CD4-positive, alpha-beta T cell (primary cell): ENCODE measurements at regions not wholly inside any gene's neighbourhood (a gene's known extent, or its start where the extent isn't known, plus 50 kb on each side); places are given as distances from the start of the nearest gene placed in this dataset.

Source experiments
- ATAC-seq: fragments of 200-7000 bp; cut with Tn5 transposase; one replicate; pipeline ENCODE4 v1.10.0; 2022; ENCODE audit warnings: mild to moderate bottlenecking; ENCODE audit not compliant: poor library complexity
- CTCF ChIA-PET: fragments of 350-600 bp; sonication (Branson Sonifier 250); formaldehyde crosslinking; loops from one replicate; lab custom pipeline; 2021; ENCODE audit warnings: antibody characterized with exemption, inconsistent platforms; lab: Charles Lee
- POLR2A ChIA-PET: fragments of 350-600 bp; sonication (Branson Sonifier 250); formaldehyde crosslinking; loops from one replicate; lab custom pipeline; 2021; ENCODE audit warnings: antibody characterized with exemption, inconsistent platforms; lab: Charles Lee
- DNase-seq, 14 experiments: peaks; one replicate each; pipeline ENCODE4 v3.0.0-alpha.2; 2013 to 2020; ENCODE audit warnings: mixed read lengths in 2 of 14
- H3K27ac ChIP-seq, 2 donors: one replicate each; pipeline versions ENCODE4 v1.5.1 to v1.7.0; 2013; ENCODE audit warnings: low read length in 2 of 2, low read depth in 1 of 2, mild to moderate bottlenecking in 1 of 2
- H3K27me3 ChIP-seq, 2 experiments: 1 replicate in 1 of 2; 2 replicates in 1 of 2; pipeline versions ENCODE4 v1.6.1 to v1.7.0; 2013; ENCODE audit warnings: low read length in 2 of 2, control low read depth in 1 of 2, mild to moderate bottlenecking in 1 of 2, moderate library complexity in 1 of 2; ENCODE audit not compliant: insufficient read depth in 2 of 2, control insufficient read depth in 1 of 2
- H3K36me3 ChIP-seq: one replicate; pipeline ENCODE4 v1.6.1; 2013; ENCODE audit warnings: low read length, control low read depth; ENCODE audit not compliant: insufficient read depth
- H3K4me1 ChIP-seq: one replicate; pipeline ENCODE4 v1.6.1; 2013; ENCODE audit warnings: low read length, control low read depth; ENCODE audit not compliant: insufficient read depth
- H3K4me3 ChIP-seq: one replicate; pipeline ENCODE4 v1.5.1; 2013; ENCODE audit warnings: mild to moderate bottlenecking, low read length, moderate library complexity
- H3K9me3 ChIP-seq, 2 experiments: 1 replicate in 1 of 2; 2 replicates in 1 of 2; pipeline versions ENCODE4 v1.6.1 to v1.7.0; 2013; ENCODE audit warnings: low read length in 2 of 2, mild to moderate bottlenecking in 2 of 2, control low read depth in 1 of 2, moderate library complexity in 1 of 2; ENCODE audit not compliant: control insufficient read depth in 1 of 2, insufficient read depth in 1 of 2
- H3K27ac Mint-ChIP-seq: one replicate; pipeline ENCODE4 v1.8.0; 2020; ENCODE audit warnings: mixed read lengths
- H3K27me3 Mint-ChIP-seq: one replicate; pipeline ENCODE4 v1.8.0; 2021; ENCODE audit warnings: mixed read lengths
- H3K36me3 Mint-ChIP-seq: one replicate; pipeline ENCODE4 v1.8.0; 2021; ENCODE audit warnings: low read depth, mixed read lengths
- H3K4me1 Mint-ChIP-seq: one replicate; pipeline ENCODE4 v1.8.0; 2021; ENCODE audit warnings: low read depth, mixed read lengths
- H3K4me3 Mint-ChIP-seq: one replicate; pipeline ENCODE4 v1.8.0; 2020; ENCODE audit warnings: mild to moderate bottlenecking, mixed read lengths
- H3K9me3 Mint-ChIP-seq: one replicate; pipeline ENCODE4 v1.8.0; 2020; ENCODE audit warnings: mixed read lengths
- intact Hi-C, 2 experiments: fragments of 100-400 bp; cut with DNase I in 1 of 2; cut with micrococcal nuclease in 1 of 2; formaldehyde crosslinking; loops; one replicate each; pipeline versions ENCODE4 v1.15.1 to v1.9.0; 2023 to 2025; cut with DNase I, micrococcal nuclease
- TF ChIP-seq, protein P1 (sequence below): fragments of 200-600 bp; IDR thresholded peaks from one replicate; pipeline ENCODE4 v1.8.0; 2022; ENCODE audit warnings: antibody characterized with exemption, mild to moderate bottlenecking

DNA sequence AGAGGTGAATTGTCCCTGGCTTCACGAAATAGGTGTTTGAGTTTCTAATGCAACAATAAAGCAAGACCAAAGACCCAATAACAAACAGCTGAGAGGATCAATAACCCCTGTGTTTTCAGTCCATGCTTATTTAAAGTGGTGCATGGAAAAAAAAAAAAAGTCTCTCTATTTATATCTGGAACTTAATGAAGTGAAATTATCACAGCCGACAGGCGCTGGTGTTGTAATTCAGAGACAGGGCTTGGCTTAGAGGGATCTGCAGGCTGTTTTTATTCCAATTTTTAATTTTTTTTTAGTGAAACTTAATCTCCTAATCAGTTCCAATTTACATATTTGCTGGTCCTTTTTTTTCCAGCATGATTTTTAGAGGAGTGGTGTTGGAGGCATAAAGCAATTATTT, 858.2 kb upstream of the SOX9 start:
- Mint-ChIP-seq H3K27ac (no peak overlapping the region), H3K4me3 (no peak overlapping the region), H3K4me1 (no peaks in the 10 kb centered on the region), H3K9me3 (peaks cover 15% of the 10 kb centered on the region), H3K36me3 (no peaks in the 10 kb centered on the region), H3K27me3 (no peaks in the 10 kb centered on the region)
- H3K4me1 ChIP-seq: no peaks in the 10 kb centered on the region
- CTCF ChIA-PET: no interaction called here
- DNase-seq (no peak), ATAC-seq (no peak)
- no peaks in the 10 kb centered on the region for H3K27me3 ChIP-seq
- no peak overlapping the region for H3K27ac ChIP-seq
- H3K9me3 ChIP-seq: peaks cover 0 to 14% of the 10 kb centered on the region in 2 experiments
- TF ChIP-seq, protein P1, sequence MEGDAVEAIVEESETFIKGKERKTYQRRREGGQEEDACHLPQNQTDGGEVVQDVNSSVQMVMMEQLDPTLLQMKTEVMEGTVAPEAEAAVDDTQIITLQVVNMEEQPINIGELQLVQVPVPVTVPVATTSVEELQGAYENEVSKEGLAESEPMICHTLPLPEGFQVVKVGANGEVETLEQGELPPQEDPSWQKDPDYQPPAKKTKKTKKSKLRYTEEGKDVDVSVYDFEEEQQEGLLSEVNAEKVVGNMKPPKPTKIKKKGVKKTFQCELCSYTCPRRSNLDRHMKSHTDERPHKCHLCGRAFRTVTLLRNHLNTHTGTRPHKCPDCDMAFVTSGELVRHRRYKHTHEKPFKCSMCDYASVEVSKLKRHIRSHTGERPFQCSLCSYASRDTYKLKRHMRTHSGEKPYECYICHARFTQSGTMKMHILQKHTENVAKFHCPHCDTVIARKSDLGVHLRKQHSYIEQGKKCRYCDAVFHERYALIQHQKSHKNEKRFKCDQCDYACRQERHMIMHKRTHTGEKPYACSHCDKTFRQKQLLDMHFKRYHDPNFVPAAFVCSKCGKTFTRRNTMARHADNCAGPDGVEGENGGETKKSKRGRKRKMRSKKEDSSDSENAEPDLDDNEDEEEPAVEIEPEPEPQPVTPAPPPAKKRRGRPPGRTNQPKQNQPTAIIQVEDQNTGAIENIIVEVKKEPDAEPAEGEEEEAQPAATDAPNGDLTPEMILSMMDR: no peak
- no peaks in the 10 kb centered on the region for H3K36me3 ChIP-seq
- POLR2A ChIA-PET: no interaction called here
- intact Hi-C loops: no loop called here
- H3K4me3 ChIP-seq: no peak overlapping the region

DNA sequence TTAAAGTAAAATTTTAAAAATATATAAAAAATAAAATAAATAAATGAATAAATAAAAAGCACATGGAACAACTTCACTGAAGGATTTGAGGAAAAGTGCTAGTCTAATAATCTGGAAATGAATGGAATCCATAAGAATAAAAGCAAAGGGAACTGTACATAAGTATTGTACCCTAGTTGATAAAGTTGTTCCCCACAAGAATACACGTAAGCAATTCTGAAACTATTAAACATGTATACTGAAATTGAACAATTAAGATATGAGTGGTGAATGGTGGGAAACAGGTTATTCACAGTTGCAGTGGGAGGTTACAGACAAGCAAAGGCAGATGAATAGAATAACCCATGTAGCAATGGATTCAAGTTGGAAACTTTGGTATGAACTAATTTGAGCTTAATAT, 853.2 kb upstream of the SOX9 start:
- no peaks in the 10 kb centered on the region for H3K36me3 ChIP-seq
- peaks cover 0 to 22% of the 10 kb centered on the region in 2 experiments for H3K9me3 ChIP-seq
- ATAC-seq: no peak
- no peak overlapping the region for H3K4me3 ChIP-seq
- Mint-ChIP-seq H3K27me3 (no peaks in the 10 kb centered on the region), H3K27ac (no peak overlapping the region), H3K4me1 (no peaks in the 10 kb centered on the region), H3K4me3 (no peak overlapping the region), H3K9me3 (peaks cover 21% of the 10 kb centered on the region), H3K36me3 (no peaks in the 10 kb centered on the region)
- POLR2A ChIA-PET: no interaction called here
- no peak for DNase-seq
- no peaks in the 10 kb centered on the region for H3K4me1 ChIP-seq
- TF ChIP-seq, protein P1: no peak
- CTCF ChIA-PET: no interaction called here
- H3K27me3 ChIP-seq: no peaks in the 10 kb centered on the region
- no peak overlapping the region for H3K27ac ChIP-seq
- intact Hi-C loops: loop anchor here in 1 of 2 experiments (5.0 kb wide), 1 partner anchor 40 kb away; no protein-coding TSS in a partner anchor

DNA sequence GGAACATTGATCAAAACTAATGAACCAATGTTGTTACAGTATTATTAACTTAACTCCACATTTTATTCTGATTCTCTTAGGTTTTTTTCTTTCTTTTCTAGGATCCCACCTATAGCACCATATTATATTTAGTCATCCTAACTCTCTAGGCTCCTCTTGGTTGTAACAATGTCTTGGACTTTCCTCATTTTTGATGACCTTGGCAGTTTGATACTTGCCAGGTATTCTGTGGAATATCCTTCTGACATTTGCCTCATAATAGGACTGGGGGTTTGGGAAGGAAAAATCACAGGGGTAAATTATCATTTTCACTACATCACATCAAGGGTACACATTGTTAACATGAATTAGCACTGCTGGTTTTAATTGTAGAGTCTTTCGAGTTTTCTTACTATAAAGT, 851.6 kb upstream of the SOX9 start:
- H3K36me3 Mint-ChIP-seq: no peaks in the 10 kb centered on the region
- intact Hi-C loops: loop anchor here in 1 of 2 experiments (5.0 kb wide), 1 partner anchor 42 kb away; no protein-coding TSS in a partner anchor
- DNase-seq (no peak), ATAC-seq (no peak)
- Histone ChIP-seq H3K4me3 (no peak overlapping the region), H3K36me3 (no peaks in the 10 kb centered on the region), H3K9me3 (peaks cover 0 to 22% of the 10 kb centered on the region in 2 experiments), H3K27ac (no peak overlapping the region), H3K27me3 (no peaks in the 10 kb centered on the region), H3K4me1 (no peaks in the 10 kb centered on the region)
- H3K27ac Mint-ChIP-seq: no peak overlapping the region
- no peak overlapping the region for H3K4me3 Mint-ChIP-seq
- no peaks in the 10 kb centered on the region for H3K4me1 Mint-ChIP-seq
- H3K27me3 Mint-ChIP-seq: no peaks in the 10 kb centered on the region
- POLR2A ChIA-PET: no interaction called here
- TF ChIP-seq, protein P1: no peak
- CTCF ChIA-PET: no interaction called here
- H3K9me3 Mint-ChIP-seq: peaks cover 17% of the 10 kb centered on the region
